ENCODE measurements at regions not wholly inside any gene's neighbourhood (a gene's known extent, or its start where the extent isn't known, plus 50 kb on each side); places are given as distances from the start of the nearest gene placed in this dataset.
"Not testable (repeated sequence)": the region's sequence is repeated elsewhere in the genome, so short reads cannot be mapped to it uniquely, and the experiment has no call there.

DNA sequence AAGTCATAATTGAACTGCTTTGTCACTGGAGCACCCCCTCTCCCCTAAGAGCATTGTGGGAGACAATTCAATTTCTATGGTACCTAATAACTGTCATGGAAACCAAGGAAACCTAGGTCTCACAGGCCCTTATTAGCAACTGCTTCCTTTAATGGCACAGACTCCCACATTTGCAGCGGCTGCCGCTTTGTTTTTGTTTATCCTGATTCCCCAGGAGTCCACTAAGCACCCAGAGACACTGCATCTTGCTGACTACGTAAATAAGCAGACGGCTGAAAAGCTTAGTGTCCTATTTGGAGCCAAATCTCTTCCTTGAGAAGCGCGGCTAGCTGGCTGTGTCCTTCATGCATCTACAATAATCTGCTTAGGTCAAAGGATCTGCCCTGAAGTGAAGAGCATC, 494.4 kb downstream of the TMA16 start:
- peak in 2 of 3 experiments; percentile 73 to 91 for DNase-seq

- no peak for DNase-seq
Observed at GRCh38 chr4:163991298-163991865, 496.9 kb downstream of the TMA16 start.

GRCh38 chr4:164009435-164009834, 514.9 kb downstream of the TMA16 start:
- DNase-seq: no peak

GRCh38 chr4:164011791-164012190, 517.3 kb downstream of the TMA16 start:
- DNase-seq: no peak

GRCh38 chr4:164012396-164013027, 518.0 kb downstream of the TMA16 start:
- DNase-seq: peak in 2 of 3 experiments; percentile 42 to 80

DNA sequence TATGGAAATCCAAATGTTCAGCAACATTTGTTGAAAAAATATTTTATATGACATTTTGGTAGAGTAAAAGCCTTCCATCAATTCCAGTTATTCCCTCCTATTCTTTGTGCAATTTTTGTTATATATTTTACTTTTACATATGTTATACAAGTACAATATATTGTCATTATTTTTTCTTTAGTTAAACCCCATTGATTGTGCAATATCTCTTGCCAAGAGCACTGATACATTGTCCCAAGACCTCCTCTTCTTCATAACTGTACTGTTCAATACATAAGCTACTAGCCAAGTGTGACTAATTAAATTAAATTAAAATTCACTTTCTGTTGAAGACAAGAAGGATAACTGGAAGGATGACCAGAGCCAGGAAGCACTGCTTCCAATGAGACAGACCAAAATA, 527.5 kb downstream of the TMA16 start:
- no peak for DNase-seq

DNA sequence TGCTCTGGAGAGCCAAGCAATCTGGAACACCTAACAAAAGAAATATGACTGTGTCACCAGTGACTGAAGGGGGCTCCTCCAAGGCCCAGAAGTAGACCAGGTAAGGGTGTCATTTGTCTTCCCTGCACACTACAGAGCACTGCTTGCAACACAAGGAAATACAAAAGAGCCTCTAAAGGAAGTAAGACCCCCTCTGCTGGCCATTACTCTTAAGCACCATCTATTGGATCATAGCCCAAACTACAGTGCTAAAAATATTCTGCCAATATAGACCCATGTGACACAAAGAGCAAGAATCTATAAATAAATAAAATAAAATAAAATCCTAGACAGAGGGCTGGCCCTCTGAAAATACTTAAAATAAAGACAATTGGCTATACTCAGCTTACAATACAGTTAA, 528.7 kb downstream of the TMA16 start:
- no peak for DNase-seq

GRCh38 chr4:164027805-164028204, 533.3 kb downstream of the TMA16 start:
- DNase-seq: no peak

GRCh38 chr4:164039482-164039881, 545.0 kb downstream of the TMA16 start:
- DNase-seq: no peak

- DNase-seq: no peak
Observed at GRCh38 chr4:164056426-164057142, 562.1 kb downstream of the TMA16 start.

DNA sequence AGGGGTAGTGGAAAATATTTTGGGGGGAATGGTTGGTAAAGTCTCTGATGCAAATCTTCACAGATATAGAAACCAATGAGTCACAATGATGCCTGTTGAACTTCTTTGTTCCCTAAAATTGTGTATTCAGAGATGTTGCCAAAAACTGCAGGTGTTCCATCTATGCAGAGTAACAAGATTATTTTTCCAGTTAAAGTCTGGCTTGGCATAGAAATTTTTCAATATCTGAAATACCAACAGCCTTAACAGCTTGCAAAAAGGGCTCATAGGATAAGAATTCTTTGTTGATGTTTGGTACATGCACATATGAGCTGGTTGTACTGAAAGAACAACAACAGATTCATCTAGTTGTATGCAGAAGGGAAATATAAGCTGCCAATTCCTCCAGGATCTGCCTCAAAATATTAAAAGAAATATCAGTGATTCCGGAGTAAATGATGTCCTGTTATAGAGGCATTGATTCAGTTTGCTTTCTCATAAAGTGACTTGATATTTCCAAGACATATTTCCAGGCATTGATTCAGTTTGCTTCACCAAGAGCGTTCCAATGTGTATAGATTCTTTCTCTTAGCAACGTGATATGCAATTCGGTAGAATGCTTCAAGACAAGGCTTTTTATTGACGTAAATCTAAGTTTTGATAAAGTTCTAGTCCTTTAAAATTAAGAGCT, 564.4 kb downstream of the TMA16 start:
- DNase-seq: no peak

DNA sequence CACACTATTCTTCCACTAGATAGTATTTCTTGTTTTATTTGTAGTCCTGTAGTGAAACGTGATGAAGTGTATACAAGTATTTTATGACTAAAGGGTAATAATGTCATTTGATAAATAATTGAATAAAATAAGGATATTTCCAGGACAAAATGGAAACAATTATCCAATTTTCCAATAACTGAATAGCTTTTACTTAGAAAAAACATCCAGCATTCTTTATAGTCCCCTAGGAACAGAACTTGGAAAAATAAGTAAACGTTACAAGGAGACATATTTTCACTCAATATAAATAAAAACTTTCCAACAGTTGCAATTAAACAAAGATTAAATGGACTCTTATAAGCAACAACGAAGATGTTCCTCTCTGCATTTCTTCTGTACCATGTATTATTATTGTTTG, 566.0 kb downstream of the TMA16 start:
- DNase-seq: no peak

DNA sequence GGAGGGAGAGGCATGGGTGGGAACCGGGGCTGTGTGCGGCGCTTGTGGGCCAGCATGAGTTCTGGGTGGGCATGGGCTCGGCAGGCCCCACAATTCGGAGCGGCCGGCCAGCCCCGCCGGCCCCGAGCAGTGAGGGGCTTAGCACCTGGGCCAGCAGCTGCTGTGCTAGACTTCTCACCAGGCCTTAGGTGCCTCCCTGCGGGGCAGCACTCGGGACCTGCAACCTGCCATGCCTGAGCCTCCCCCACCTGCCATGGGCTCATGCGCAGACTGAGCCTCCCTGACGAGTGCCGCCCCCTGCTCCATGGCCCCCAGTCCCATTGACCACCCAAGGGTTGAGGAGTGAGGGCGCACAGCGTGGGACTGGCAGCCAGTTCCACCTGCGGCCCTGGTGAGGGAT, 573.9 kb downstream of the TMA16 start:
- DNase-seq: no peak

- DNase-seq: no peak
Observed at GRCh38 chr4:164070625-164071024, 576.1 kb downstream of the TMA16 start.

- no peak for DNase-seq
Observed at GRCh38 chr4:164081371-164081770, 586.9 kb downstream of the TMA16 start.

DNA sequence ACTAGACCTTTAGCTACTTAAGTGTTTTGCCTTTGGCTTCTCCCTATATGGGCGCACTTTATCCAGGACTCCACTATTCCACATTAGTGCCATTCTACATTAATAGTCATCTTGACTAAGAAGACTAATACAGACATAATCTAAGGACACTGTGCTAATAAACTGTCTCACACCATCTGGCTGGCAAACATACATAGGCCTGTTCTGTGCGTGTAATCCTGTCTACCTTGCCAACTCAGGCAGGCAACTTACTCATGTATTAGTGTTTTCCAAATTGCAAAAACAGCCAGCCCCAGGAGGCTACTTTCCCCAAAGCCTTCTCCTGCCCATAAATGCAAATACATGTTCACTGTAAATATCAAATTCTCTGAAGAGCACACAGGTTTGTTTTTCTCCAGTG, 587.3 kb downstream of the TMA16 start:
- no peak for DNase-seq

DNA sequence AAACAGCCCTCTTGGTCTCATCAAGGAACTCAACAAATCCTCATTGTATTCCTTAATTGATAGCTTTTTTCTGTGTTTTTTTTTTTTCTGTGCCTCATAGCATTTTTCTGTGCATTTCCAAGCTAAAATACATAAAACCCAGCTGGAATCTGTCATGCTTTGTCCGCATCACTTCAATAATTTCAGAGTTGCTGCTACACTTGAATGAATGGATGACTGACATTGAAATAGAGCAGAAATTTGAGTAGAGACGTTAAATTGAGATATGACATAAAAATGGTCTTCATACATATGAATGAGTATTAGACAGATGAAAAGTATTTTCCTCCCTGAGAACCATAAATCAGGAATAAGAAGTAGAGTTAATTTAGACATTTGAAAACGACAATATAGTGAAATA, 593.2 kb downstream of the TMA16 start:
- DNase-seq: peak in 1 of 3 experiments; percentile 15

DNA sequence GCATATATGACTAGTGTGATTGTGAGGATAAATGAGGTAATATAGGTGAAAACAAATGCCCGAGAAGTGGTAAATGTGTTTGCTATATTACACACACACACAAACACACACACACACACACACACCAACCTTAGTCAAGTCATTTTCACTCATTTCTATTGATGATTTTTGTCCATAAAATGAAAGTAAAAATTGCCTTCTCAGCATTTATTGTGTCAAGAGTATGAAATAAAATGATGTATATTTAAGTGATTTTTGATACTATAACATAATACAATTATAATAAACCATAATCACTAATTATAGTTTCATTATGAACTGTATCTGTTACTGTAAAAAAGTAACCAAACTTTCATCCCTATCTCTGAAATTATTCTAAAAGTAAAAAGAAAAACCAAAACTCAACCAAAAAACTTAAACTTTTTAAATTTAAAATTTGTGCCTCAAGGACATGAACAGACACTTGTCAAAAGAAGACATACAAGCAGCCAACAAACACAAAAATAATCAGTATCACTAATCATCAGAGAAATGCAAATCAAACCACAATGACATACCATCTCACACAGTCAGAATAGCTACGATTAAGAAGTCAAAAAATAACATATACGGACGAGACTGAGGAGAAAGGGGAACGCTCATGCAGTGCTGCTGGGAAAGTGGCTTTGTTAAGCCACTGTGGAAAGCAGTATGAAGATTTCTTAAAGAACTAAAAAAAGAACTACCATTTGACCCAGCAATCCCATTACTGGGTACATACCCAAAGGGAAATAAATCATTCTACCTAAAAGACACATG, 601.0 kb downstream of the TMA16 start:
- no peak for DNase-seq

- no peak for DNase-seq
Observed at GRCh38 chr4:164096766-164097518, 602.5 kb downstream of the TMA16 start.

GRCh38 chr4:164100741-164101365, 606.4 kb downstream of the TMA16 start:
- not testable (repeated sequence) for DNase-seq

DNA sequence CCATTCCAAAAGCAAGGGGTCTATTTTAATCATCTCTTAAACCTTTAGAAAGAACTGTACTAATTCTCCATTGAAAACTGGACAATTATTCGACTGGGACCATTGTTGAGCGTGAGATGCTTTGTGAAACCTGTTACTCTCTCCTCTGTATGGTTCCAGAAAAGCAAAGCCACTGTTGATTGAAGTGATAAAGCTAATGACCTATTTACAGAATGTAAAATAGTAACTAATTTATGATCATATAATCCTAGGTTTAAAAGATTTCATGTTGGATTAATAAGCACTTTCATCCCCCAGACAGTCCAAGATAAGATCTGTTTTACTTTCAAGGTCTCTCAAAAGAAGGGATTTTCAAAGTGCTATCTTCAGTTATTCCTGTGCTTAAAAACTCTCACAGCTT, 614.5 kb downstream of the TMA16 start:
- peak in 1 of 3 experiments; percentile 13 for DNase-seq

GRCh38 chr4:164109503-164109902, 615.0 kb downstream of the TMA16 start:
- DNase-seq: no peak

Data from NCI-H1417 (cell line).